Frontal cortex (tissue), 3 donors: ENCODE measurements at regions not wholly inside any gene's neighbourhood (a gene's known extent, or its start where the extent isn't known, plus 50 kb on each side); places are given as distances from the start of the nearest gene placed in this dataset.
"Not testable (repeated sequence)": the region's sequence is repeated elsewhere in the genome, so short reads cannot be mapped to it uniquely, and the experiment has no call there.

ENCODE experiments used
- DNase-seq, 2 donors: peaks; one replicate each; pipeline ENCODE4 v3.0.0; 2012; ENCODE audit warnings: low spot score in 2 of 2
- FAIRE-seq: peaks from 2 replicates; lab custom pipeline; 2012; peaks lifted over from hg19 to GRCh38; lab: Jason Lieb, UNC
- donor health status: control.
- donor health status: control.
- donor health status: control.

- DNase-seq (no peak), FAIRE-seq (no peak)
These were observed 151.1 kb downstream of the ZNF281 start for GRCh38 chr1:200258447-200259375.

DNA sequence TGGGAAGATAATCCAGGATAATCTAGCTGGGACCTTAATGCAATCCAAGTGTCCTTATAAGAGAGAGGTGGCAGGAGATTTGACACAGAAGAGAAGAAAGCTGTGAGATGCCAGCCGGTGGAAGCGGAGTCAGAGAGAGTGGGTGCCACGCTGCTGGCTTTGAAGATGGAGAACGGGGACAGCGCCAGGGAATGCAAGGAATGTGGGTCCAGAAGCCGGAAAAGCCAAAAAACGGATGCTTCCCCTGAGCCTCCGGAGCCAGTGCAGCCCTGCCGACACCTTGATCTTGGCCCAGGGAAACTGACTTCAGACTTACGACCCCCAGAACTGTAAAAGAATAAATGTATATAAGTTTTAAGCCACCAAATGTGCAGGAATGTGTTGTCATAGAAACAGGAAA, 152.6 kb downstream of the ZNF281 start:
- FAIRE-seq (no peak), DNase-seq (no peak)

DNA sequence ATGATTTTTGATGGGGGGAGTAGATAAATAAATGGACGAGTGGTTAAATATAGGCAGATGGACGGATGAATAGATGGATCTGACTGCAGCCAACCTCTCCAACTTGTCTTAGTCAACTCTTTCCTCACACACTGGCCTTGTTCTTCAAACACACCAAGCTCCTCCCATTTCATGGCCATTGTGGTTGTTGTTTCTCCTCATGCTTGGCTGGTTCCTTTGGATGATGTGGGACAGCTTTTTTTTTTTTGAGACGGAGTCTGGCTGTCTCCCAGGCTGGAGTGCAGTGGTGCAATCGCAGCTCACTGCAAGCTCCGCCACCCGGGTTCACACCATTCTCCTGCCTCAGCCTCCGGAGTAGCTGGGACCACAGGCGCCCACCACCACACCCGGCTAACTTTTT, 155.2 kb downstream of the ZNF281 start:
- not testable (repeated sequence) for DNase-seq, FAIRE-seq

- FAIRE-seq (no peak), DNase-seq (no peak)
These were observed 155.9 kb downstream of the ZNF281 start for GRCh38 chr1:200253774-200254495.

GRCh38 chr1:200252531-200252930, 157.3 kb downstream of the ZNF281 start:
- FAIRE-seq (no peak), DNase-seq (no peak)

DNA sequence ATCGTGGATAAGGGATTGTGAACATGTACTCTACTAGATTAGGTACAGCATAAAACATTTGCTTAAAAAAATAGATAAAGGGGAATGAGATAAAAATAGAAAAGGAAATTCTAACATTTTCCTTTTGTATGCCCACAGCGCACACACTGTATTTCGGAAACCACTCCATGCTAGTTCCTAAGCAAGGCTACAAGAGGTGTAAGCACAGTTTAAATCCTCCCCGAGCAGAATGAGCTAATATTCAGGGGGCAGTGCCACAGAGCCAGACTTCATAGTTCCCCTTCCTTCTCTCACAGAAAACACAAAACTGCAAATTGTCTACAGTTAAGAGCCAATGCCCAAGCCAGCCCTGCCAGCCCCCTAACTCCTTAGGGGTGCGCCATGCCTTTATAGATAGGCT, 159.4 kb downstream of the ZNF281 start:
- DNase-seq (no peak), FAIRE-seq (no peak)

- no peak for DNase-seq
- no peak for FAIRE-seq
These were observed 161.3 kb downstream of the ZNF281 start for GRCh38 chr1:200248541-200248940.

DNA sequence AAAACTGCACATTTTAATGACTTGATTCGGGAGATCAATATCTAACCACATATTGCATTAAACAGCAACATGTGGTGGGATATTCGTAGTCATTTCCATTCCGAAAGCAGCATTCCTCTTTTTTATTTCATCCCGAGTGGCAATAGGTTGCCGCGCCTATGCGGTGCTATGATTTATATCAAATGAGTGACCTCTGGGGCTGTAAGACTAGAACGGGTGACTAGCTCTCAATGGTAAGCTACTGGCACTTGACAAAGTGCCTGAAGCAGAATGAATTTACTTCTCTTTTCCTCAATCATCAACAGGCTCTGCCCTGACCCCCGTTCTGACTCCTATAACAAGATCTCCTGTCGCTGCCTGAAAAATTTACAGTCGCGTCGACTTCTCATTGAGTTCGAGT, 162.3 kb downstream of the ZNF281 start:
- DNase-seq = no peak
- FAIRE-seq = no peak

DNA sequence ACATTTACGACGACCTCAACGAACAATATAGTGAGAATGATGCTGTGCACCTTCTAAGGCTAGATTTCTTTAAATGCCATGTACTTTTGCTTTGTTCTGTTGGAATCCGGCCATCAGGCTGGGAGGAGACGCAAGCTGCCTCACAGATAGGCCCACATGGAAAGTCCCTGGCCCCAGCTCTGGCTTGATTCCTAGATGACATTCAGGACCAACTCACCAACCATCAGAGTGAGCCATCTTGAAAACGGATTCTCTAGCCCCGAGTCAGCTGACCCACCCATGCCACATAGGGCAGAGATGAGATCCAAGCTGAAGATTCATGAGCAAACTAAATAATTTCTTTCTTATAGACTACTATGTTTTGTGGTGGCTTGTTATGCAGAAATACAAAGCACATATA, 164.4 kb downstream of the ZNF281 start:
- FAIRE-seq = no peak
- DNase-seq = no peak

GRCh38 chr1:200243042-200243437, 166.8 kb downstream of the ZNF281 start:
- FAIRE-seq (no peak), DNase-seq (no peak)

GRCh38 chr1:200242110-200243041, 167.5 kb downstream of the ZNF281 start:
- no peak for DNase-seq
- FAIRE-seq = no peak

DNA sequence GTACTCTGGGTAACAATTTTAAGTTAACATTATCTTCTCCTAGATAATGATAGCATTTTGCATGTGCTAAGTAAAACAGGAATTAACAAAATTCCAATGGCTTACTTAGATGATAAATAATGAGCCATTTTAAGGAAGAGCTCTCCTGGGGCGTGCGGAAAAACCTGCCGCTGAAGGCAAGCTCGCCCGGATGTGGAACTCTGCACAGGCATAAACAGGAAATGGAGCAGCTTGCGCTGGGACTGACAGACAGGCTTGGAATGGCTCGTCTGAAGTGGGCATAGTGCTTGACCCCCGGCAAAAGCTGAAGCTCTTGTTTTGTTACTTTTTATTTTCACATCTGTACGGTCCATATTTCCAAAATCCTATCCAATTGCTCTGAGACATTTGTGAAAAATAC, 169.2 kb downstream of the ZNF281 start:
- no peak for DNase-seq

DNA sequence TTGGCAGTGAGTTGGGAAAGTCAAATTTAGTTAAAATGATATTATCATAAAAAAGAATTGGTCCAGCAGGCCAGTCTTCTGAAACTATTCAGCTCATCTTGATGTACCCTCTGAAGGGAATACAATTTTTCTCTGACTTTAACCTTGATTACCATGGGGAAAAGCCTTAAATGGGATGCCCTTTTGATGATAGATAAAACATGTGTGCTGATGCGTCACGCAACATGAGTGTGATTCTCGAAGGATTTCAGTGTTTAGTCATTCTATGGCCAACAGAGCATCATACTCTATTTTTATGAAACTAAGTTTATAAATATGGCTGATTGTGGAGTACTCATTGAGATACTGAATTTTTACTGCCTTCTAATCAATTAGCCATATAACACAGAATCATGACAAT, 171.5 kb downstream of the ZNF281 start:
- DNase-seq (no peak), FAIRE-seq (no peak)

More for the DNA sequence above, 169.2 kb downstream of the ZNF281 start:
- no peak for FAIRE-seq

DNA sequence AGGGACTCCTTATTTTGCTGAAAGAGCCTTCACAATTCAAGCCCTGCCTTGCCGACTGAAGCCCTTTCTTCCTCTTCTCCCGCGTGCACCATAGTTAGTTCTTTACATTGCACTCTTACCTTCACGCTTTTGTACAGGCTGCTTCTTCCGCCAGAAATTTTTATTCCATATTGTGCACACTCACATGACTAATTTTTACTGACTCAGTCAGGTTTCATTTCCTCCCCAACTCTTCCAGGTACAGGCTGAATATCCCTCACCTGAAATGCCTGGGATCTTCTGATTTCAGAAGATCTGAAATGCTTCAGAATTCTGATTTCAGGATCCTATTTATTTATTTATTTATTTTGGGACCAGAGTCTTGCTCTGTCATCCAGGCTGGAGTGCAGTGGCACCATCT, 172.8 kb downstream of the ZNF281 start:
- FAIRE-seq (no peak), DNase-seq (no peak)

DNA sequence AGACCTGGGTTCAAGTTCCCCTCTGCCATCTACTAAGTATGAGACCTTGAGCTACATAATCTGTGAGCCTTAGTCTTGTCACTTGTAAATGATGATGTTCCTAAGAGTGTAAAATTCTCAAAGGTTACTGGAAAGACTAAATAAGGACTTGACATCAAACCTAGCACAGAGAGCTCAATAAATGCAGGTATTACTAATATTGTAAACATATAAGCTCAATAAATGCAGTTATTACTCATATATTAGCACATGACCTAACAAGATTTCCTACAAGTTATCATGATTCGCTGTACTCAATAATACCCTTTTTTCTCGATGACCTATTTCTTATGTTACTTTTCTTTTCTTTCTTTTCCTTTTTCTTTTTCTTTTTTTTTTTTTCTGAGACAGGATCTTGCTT, 174.9 kb downstream of the ZNF281 start:
- no peak for FAIRE-seq

GRCh38 chr1:200233393-200233792, 176.4 kb downstream of the ZNF281 start:
- DNase-seq = no peak
- FAIRE-seq = no peak

More for the DNA sequence above, 174.9 kb downstream of the ZNF281 start:
- DNase-seq = no peak

DNA sequence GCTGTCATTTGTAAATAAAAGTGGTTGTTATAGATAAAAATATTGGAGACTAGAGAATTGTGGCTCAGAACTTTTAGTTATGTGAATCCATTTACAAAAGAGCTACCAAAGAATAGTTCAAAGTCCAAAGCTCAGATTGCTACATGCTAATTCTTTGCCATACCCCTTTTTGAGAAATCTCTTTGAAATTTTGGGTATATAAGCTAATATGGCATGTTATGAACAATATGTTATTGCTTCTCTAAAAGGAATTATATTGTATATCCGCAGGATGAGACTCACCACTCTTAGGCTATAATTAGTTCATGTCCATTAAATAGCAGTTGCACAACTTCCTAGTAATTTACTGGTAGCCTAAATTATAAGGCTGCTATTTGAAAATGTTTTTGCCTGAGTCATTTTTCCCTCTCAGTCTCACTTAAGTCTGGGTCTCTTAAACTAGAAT, 178.0 kb downstream of the ZNF281 start:
- DNase-seq = no peak
- FAIRE-seq = no peak

DNA sequence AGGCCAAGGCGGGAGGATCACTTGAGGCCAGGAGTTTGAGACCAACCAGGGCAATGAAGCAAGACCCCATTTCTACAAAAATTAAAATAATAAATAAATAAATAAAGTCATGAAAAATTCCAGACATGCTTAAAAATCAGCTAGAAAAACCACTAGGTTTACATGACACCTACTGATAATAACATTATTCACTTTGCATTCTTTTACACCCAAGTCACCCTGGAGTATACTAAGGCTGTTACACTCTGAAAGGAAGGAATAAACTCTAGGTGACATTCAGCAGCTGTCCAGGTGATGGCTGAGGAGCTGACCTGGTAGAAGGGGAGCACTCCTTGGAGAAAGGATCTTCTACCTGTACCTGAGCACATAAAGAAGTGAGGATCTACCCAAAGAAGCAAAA, 179.2 kb downstream of the ZNF281 start:
- DNase-seq (no peak), FAIRE-seq (no peak)

GRCh38 chr1:200228486-200228885, 181.3 kb downstream of the ZNF281 start:
- DNase-seq = no peak
- FAIRE-seq = no peak

DNA sequence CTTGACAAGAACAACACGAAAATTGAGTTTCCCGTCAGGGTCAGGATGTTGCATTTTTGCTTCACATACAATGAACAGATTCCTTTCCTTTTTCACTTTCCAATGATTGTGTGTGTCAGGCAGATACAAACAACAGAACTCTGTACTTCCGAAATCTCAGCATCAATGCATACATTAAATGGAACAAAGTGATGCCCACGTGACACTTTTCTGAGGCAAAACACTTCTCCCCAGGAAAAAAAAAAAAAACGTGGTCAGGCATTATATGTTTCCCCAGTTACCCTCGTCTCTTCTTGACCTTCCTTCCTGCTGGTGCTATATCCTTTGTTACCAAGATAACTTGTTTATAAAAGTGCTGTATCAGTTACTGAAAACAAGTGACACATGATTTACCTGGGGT, 181.8 kb downstream of the ZNF281 start:
- DNase-seq = no peak
- no peak for FAIRE-seq
